GM12878 (cell line): ENCODE measurements at regions not wholly inside any gene's neighbourhood (a gene's known extent, or its start where the extent isn't known, plus 50 kb on each side); places are given as distances from the start of the nearest gene placed in this dataset.

Source experiments
- HCFC1 ChIP-seq: fragments of 150-350 bp; IDR thresholded peaks from 2 replicates; pipeline ENCODE4 v1.6.1; 2014; ENCODE audit warnings: low read length
- HDAC2 ChIP-seq: fragments of 200-600 bp; sonication (generic); IDR thresholded peaks from 2 replicates; pipeline ENCODE4 v1.6.1; 2017
- SREBF2 ChIP-seq: IDR thresholded peaks from 2 replicates; pipeline ENCODE4 v1.6.1; 2012; ENCODE audit warnings: mild to moderate bottlenecking, low read length

GRCh38 chr11:134532921-134533421 is 120.9 kb upstream of the B3GAT1 start:
- TF ChIP-seq SREBF2 (no peak), HCFC1 (no peak), HDAC2 (no peak)
